ENCODE measurements at regions not wholly inside any gene's neighbourhood (a gene's known extent, or its start where the extent isn't known, plus 50 kb on each side); places are given as distances from the start of the nearest gene placed in this dataset.

DNA sequence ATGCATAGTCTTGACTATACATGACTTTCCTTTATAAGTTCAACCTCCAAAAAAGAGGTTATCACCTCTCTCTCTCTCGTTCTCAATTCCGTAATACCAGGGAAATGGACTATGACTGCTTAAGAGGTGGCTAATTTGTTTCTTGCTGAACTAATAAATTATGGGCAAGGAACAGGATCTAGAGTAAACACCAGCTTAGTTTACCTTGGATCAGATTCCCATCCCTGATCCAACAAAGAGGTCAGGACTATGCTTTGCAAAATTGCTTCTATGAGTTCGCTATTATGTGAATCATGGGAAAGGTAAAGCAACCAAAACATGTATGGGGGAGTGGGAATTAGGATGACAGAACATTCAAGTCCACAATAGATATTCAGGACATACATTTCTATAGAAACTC lies 630.7 kb downstream of the HACE1 start:
- DNase-seq (ENCODE audit: low read depth in 2 of 3, low spot score in 2 of 3): no peak

DNA sequence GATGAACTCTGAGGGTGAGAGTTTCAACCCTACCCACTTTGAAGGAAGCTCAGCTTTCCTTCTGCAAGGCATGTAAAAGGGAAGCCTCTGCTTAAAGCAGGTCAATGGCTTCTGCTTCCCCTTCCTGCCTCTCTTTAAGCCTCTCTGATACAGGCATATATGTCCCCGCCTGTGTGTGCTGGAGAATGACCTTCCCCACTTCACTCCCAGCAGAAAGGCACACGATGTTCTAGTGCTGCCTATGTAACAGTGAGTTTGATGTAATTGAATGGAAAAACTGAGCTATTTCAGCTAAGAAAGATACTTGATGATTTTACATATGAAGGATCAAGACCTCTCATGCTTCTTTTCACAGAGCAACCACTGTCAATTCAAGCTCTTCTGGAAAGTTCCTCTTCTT lies 632.2 kb downstream of the HACE1 start:
- no peak for DNase-seq (ENCODE audit: low read depth in 2 of 3, low spot score in 2 of 3)

DNA sequence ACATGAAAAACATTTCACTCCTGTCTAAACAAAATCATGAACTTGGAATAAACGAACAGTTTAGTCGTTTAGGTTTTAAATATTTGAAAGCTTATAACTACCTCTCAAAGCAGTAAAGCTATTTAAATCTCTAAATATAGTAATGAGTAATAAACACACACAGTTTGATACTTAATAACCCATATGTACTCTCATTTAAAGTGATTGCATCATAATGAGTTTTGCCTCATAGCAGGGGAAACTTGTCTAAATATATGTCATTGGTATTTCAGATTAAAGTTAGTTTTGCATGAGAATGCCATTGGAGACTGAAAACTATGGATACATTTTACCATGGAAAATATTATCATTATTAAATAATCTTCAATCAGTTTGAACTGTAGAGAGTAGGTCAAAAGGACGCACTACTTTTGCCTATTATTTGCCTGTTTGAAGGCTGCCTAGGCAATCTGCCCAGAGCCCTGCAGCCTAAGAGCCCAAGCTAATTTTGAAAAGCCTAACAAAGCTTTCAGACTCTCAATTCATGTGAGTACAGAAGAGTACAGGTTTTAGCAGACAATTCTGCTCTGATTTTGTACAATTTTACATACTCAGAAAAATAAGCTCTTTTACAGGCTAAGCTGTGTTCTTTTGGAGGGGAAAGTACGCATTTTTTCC lies 632.8 kb downstream of the HACE1 start:
- DNase-seq (ENCODE audit: low read depth in 2 of 3, low spot score in 2 of 3): no peak

DNA sequence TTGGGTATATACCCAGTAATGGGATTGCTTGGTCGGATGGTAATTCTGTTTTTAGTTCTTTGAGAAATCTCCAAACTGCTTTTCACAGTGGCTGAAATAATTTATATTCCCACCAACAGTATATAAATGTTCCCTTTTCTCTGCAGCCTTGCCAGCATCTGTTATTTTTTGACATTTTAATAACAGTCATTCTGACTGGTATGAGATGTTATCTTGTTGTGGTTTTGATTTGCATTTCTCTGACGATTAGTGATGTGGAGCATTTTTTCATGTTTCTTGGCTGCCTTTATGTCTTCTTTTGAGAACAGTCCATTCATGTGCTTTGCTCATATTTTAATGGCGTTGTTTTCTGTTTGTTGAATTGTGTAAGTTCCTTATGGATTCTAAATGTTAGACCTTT lies 641.6 kb downstream of the HACE1 start:
- DNase-seq (ENCODE audit: low read depth in 2 of 3, low spot score in 2 of 3): no peak

DNA sequence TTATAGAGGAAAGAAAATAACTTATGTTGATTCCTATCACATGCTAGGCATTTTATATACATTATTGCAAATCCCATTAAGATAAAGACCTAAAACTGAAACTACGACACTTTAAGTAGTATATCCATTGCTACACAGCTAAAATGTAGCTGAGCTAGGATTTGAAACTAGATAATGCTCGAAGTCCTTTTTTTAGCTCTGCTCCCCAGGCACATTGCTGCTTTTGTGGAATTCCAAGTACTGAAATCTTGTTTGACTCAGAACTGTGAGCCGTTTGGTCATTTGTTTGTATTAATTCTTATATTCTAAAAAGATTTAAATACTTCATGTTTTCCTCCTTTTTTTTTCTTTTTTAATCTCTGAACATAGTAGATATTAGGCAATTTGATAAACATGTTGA lies 644.8 kb downstream of the HACE1 start:
- no peak for DNase-seq (ENCODE audit: low read depth in 2 of 3, low spot score in 2 of 3)

DNA sequence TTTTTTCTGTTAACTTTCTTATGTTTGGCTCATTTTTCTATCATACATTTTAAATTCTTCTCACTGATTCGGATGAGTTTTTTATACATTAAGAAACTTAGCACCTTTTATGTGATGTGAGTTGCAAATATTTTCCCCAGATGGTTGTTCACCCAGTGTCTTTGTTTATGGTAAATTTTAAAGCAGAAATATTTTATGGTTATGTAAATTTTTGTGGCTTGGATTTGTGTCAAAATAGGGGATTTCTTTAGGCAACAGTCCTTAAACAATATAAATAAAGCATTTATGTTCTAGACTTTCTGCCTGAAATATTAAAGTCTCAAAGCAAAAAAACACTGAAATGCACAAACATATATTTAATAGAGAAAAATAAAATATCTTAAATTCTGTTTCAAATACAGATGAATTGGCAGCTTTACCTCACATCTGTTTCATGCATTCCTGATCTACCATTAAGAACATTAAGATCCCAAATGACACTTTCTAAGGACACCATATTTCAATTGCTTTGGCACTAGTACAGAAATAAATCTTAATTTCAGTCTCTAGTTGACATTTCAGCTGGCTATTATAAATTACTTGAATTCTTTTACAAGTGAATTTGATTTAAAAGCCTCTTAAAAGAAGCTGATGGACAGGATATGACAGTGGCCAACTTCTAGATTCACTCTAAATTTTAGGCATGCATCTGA lies 646.6 kb downstream of the HACE1 start:
- DNase-seq (ENCODE audit: low read depth in 2 of 3, low spot score in 2 of 3): no peak

DNA sequence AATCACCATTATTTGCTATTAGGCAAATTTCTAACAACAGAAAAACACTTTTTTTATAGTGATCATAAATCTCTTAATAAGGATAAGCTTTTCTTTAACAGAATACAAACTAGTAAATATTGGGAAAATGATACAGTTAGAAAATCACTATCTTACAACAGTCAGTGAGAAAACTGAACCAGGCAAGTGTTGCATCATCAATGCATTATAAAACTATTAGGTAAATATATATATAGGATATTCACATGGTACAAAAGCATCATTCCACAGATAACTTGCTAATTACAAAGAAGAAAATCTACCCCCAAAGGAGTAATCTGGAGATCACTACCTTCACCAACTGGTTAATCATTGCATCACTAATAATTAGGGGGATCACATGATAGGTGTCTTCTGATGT lies 652.1 kb downstream of the HACE1 start:
- DNase-seq (ENCODE audit: low read depth in 2 of 3, low spot score in 2 of 3): no peak

DNA sequence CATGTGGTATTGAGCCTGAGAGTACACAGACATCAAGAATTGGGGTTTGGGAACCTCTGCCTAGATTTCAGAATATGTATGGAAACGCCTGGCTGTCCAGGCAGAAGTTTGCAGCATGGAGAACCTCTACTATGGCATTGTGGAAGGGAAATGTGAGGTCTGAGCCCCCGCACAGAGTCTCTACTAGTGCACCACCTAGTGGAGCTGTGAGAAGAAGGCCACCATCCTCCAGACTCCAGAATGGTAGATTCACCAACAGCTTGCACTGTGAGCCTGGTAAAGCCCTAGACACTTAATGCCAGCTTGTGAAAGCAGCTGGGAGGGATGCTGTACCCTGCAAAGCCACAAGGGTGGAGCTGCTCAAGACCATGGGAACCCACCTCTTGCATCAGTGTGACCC lies 658.2 kb downstream of the HACE1 start:
- DNase-seq (ENCODE audit: low read depth in 2 of 3, low spot score in 2 of 3): no peak

DNA sequence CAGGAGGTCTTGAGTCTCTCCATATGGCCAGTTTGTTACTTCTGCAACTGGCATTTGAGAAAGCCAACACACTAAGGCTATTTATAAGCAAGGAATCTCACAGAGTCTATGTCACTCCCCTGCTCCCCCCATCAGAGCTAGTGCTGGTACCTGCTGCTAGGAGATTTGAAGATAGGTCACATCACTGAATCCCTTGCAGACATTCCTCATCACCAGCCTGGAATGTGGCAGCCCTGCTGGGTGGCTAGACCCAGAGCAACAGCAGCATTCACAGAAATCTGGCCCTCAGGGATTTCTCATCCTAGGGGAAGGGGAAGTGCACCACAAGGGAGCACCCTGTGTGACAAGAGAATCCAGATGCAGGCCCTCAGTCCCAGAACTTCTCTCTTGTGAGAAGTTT lies 672.1 kb downstream of the HACE1 start:
- DNase-seq (ENCODE audit: low read depth in 2 of 3, low spot score in 2 of 3): no peak

DNA sequence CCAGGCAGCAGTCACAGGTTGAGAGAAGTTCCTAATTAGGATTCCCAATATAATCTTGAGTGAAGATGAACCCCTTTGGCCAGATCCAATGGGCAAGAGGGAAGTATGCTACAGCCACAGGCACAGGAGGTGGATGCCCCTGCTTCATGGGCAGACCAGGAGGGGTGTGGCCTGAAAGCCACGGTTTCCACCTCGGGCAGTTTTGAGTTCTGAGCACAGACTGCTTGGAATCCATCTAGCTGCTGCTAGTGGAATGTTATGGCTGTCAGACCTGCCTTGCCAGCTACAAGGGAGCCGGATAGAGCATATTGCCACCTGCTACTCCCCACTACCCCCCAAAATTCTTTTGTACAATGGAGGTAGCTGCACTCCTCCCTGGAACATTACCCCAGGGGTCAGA lies 672.9 kb downstream of the HACE1 start:
- DNase-seq (ENCODE audit: low read depth in 2 of 3, low spot score in 2 of 3): no peak

DNA sequence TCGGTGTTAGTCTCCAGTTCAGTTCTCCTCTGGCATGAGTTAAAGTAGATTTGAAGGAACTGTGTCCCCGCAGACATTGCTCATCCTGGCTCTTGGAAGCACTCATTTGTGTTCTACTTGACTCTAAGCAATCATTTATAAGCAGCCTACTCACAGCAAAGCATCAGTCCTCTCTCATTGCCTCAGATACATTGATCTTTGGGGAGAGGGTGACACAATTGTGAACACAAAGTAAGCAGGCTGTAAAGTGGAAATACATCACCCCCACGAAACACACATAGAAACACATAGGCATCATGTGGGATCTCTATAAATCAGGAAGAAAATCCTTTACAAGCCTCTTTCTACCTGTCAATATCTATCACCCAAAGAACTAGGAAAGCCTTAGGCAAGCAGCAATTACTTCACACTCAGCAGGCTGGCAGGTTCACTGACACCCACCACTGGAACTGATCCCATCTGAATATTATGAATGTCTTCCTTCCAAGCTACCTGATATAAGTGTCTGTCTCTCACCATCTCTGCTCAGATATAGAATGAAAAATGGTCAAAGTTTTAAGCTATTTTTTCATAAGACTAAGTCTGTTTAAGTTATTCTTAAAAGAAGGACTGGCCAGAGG lies 675.8 kb downstream of the HACE1 start:
- DNase-seq (ENCODE audit: low read depth in 2 of 3, low spot score in 2 of 3): no peak

DNA sequence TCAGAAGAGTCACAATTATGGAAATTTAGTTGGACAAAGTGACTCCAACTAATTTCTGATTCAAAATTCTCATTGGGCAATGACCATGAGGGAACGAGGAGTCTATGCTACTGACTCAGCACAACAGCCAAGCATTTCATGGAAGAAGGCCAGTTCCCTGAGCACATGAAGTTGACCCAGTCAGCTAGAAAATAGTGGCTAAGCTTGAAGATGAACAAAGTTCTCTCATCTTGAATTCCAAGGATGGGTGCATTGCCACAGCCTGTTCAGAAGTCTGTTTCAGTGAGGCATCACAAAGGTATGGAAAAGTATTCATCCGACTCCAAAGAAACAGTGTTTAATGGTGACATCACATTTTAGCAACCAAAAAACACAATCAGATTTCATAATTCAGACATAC lies 676.9 kb downstream of the HACE1 start:
- DNase-seq (ENCODE audit: low read depth in 2 of 3, low spot score in 2 of 3): no peak

DNA sequence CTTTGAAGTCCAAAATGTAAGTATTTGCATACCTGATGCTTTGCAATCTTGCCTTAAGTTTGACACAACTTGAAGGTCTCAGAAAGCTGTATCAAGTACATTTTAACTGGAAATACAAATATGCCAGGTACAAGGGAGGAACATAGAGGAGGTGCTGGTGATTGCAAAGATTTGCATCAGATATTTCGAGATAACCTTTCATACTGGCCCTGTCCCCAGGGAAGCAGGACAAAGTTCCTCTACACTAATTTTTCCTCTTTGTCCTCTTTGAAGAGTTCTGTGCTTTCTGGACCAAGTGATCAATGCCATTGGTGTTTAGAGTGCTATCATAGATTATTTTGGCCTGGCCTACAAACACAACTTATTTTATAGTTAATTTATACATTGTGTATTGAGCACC lies 686.1 kb downstream of the HACE1 start:
- DNase-seq (ENCODE audit: low read depth in 2 of 3, low spot score in 2 of 3): no peak

DNA sequence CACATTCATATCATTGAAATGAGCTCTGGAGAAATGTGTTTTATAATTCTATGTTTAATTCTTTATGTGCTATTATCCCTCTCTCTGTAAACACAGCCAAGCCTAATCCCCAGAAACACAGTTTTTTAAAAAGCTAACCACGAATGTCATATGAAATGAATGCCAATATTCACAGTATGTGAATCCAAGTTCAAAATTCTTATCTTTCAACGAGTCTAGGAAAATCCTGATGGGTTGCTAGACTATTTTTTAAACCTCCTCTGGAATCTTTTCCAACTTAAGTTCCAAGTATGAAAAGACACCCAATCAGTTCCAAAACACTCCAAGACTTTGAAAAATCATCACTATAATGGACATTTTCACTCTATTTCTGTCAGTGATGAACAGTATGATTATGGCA lies 689.3 kb downstream of the HACE1 start:
- no peak for DNase-seq (ENCODE audit: low read depth in 2 of 3, low spot score in 2 of 3)

DNA sequence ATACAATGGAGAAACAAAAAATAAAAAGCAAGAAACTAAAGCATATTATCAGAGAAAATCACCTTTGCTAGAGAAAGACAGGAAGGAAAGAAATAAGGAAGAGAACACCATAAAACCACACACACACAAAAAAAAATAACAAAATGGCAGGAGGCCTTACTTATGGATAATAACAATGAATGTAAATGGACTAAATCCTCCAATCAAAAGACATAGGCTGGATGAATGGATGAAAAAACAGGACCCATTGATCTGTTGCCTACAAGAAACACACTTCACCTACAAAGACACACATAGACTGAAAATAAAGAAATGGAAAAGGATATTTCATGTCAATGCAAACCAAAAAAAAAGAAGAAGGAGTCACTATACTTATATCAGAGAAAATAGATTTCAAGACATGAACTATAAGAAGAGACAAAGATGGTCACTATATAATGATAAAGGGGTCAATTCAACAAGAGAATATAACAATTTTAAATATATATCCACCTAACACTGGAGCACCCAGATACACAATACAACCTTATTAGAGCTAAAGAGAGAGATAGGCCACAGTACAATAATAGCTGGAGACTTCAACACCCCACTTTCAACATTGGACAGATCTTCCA lies 693.6 kb downstream of the HACE1 start:
- DNase-seq (ENCODE audit: low read depth in 2 of 3, low spot score in 2 of 3): no peak

DNA sequence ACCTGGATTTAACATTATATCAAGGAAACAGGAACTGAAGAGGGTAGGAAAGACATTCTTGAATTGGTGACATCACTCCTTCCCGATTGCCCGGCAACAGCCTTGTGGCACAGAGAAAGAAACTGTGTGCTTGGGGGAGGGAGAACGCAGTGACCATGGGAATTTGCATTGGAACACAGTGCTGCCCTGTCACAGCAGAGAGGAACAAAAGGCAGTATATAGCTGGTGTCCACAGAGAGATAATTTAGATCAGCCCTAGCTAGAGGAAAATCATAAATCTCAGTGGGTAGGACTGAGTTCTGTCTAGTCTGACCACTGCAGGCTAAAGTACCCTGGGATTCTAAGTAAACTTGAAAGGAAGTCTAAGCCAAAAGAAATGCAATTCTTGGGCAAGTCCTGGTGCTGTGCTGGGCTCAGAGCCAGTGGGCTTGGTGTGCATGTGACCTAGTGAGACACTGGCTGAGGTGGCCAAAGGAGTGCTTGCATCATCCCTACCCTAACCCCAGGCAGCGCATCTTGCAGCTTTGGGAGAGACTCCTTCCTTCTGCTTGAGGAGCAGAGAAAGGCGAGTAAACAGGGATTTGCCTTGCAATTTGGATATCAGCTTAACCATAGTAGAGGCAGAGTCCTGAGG lies 697.6 kb downstream of the HACE1 start:
- no peak for DNase-seq (ENCODE audit: low read depth in 2 of 3, low spot score in 2 of 3)

DNA sequence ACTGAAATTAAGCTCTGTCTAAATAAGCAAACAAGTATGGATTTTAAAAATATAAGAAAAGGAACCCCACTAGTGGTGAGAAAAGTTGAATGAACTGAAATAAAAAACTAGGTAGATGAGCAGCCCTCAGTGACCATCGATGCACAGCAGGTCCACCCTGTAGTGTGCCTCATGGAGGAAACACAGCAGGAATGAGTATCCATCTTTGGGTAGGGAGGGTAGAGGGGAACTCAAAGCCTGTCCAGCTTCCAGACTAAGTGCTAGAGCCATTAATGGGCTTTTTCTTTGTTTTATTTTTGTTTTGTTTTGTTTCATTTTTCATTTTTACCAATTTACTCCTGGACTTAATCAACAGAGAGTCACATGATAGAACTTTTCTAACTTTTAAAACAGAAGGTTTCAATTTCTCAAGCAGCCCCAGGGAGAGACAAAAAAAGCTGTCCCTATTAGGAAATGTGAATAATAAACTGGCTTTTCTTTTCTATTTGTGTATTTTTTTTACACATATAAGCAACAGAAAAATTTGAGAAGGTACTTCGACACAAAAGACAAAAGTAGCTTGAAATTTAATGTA lies 700.6 kb downstream of the HACE1 start:
- DNase-seq (ENCODE audit: low read depth in 2 of 3, low spot score in 2 of 3): no peak

DNA sequence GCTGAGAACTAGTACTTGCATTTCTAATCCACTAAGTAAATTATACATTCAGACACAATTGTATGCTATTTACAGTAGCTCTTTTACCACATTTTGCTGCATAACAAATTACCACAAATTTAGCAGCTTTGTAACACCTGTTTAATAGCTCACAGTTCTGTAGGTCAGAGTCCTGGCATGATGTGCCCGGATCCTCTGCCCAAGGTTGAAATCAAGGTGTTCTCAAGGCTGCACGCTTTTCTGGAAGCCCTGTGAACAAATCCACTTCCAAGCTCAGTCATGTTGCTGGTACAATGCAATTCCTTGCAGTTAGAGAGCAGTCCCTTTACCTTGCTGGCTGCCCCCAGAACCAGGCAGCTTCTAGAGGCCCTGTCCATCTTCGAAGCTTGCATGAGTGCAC lies 716.0 kb downstream of the HACE1 start:
- DNase-seq (ENCODE audit: low read depth in 2 of 3, low spot score in 2 of 3): no peak

DNA sequence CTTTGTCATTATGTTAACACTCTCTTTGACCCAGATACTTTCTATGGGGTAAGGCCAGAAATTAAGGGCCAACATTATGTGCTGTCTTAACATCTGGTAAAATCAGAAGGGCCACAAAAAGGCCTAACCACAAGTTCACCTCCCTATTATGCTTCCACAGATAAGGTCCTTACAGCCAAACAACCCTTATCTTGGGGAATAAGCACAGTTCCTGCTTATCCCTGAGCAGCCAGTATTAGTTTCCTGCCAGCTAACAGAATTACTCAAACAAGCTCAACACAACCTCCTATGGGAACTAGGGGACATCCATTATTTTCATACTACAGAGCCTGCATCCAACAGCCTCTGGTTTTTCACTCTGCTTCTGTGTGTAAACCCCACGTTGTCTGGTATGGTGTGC lies 724.8 kb downstream of the HACE1 start:
- DNase-seq (ENCODE audit: low read depth in 2 of 3, low spot score in 2 of 3): no peak

DNA sequence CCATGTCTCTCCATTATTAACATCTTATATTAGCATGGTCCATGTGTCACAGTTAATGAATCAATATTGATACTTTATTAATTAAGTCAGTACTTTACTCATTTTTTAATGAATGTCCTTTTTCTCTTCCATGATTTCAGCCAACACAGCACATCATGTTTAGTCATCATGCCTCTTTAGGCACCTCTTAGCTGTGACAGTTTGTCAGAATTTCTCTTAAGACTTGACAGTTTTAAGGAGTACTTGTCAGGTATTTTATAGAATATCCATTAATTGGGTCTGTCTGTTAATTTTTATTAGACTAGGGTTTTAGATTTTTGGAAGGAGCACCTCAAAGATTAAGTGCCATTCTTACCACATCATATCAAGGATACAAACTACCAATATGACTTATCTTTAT lies 729.4 kb downstream of the HACE1 start:
- DNase-seq (ENCODE audit: low read depth in 2 of 3, low spot score in 2 of 3): no peak

DNA sequence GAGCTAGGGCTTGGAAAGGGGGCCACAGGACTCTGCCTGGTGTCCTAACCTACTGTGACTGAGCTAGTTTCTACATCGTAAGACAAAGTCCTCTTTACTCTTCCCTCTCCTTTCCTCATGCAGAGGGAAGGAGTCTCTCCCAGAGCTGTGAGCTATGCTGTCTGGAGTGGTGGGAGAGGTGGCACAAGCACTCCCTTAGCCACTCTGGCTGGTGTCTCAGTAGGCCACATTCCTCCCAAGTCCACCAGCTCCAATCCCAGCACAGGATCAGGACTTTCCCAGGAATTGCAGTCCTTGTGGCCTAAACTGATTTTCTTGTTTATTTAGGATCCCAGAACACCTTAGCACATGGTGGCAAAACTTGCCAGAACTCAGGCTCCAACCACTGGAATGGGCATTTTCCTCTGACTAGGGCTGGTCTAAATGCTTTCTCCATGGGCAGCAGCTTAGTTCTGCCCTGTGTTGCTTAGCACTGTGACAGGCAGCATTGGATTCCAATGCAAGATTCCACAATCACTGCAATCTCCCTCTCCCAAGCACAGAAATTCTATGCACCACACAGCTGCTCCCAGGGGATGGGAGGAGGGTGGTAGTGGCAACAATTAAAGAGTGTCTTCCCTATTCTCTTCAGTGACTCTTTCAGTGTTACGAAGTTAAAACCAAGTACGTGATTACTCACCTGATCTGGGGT lies 733.3 kb downstream of the HACE1 start:
- DNase-seq (ENCODE audit: low read depth in 2 of 3, low spot score in 2 of 3): no peak

Data from activated CD8-positive, alpha-beta memory T cell treated with anti-CD3 and anti-CD28 coated beads for 48 hours (primary cell).